ENCODE measurements at regions not wholly inside any gene's neighbourhood (a gene's known extent, or its start where the extent isn't known, plus 50 kb on each side); places are given as distances from the start of the nearest gene placed in this dataset.

DNA sequence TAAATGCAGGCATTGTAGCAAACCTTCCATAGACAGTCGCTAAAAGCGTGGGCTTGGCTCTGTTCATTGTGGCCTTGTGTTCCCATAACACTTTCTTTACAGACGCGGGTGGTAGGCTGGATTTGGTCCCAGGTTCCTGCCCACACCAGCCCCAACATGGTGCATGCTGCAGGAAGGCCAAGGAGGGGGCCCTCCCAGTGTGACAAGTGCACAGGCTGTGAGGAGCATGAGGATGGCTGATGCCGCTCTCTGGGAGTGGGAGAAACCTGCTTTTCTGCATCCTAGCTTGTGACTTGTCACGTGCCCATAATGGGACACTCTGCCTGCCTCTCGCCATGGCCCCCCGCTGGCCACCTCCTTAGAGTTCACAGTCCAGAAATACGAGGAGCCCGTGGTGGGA is 161.8 kb upstream of the B3GAT1 start:
- H3K36me3 ChIP-seq (ENCODE audit: control insufficient read depth, insufficient read depth, low read length) = no peaks in the 10 kb centered on the region
- no peaks in the 10 kb centered on the region for H3K9me3 ChIP-seq (ENCODE audit: control insufficient read depth, insufficient read depth, low read depth, low read length)
- CTCF ChIA-PET = no interaction called here
- intact Hi-C loops (cut with micrococcal nuclease; ENCODE audit: unreplicated experiment) (no loop called here), in situ Hi-C loops (cut with HindIII; ENCODE audit: low pct_unique_long_range_greater_than_20kb, low sequenced_read_pairs) (no loop called here)
- no peak for TF ChIP-seq SIN3A (IDR thresholded peaks at IDR 0.05; ENCODE audit: borderline replicate concordance, insufficient read depth, low read depth, low read length)
- TF ChIP-seq TCF7L2 (IDR thresholded peaks at IDR 0.05; ENCODE audit: low read depth, low read length) = no peak
- TF ChIP-seq CTCF (IDR thresholded peaks at IDR 0.05) = no peak
- TF ChIP-seq, protein P1, sequence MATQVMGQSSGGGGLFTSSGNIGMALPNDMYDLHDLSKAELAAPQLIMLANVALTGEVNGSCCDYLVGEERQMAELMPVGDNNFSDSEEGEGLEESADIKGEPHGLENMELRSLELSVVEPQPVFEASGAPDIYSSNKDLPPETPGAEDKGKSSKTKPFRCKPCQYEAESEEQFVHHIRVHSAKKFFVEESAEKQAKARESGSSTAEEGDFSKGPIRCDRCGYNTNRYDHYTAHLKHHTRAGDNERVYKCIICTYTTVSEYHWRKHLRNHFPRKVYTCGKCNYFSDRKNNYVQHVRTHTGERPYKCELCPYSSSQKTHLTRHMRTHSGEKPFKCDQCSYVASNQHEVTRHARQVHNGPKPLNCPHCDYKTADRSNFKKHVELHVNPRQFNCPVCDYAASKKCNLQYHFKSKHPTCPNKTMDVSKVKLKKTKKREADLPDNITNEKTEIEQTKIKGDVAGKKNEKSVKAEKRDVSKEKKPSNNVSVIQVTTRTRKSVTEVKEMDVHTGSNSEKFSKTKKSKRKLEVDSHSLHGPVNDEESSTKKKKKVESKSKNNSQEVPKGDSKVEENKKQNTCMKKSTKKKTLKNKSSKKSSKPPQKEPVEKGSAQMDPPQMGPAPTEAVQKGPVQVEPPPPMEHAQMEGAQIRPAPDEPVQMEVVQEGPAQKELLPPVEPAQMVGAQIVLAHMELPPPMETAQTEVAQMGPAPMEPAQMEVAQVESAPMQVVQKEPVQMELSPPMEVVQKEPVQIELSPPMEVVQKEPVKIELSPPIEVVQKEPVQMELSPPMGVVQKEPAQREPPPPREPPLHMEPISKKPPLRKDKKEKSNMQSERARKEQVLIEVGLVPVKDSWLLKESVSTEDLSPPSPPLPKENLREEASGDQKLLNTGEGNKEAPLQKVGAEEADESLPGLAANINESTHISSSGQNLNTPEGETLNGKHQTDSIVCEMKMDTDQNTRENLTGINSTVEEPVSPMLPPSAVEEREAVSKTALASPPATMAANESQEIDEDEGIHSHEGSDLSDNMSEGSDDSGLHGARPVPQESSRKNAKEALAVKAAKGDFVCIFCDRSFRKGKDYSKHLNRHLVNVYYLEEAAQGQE (IDR thresholded peaks at IDR 0.05; ENCODE audit: insufficient read depth in 1 of 2, low read depth in 2 of 2, low read length in 1 of 2) = no peak
- no peak for TF ChIP-seq POLR2AphosphoS5 (IDR thresholded peaks at IDR 0.05; ENCODE audit: low read depth, low read length)
- no TSS peak for BruUV-seq (replicated peaks)
- H3K27ac ChIP-seq (ENCODE audit: low read length) = no peak overlapping the region
- H3K4me3 ChIP-seq (ENCODE audit: low read depth in 2 of 2, low read length in 2 of 2) = no peak overlapping the region
- ATAC-seq = no peak
- H3K27me3 ChIP-seq (ENCODE audit: control insufficient read depth, insufficient read depth, low read length) = peaks cover 17% of the 10 kb centered on the region
- no peak for DNase-seq (ENCODE audit: low read depth, low spot score)
- no peaks in the 10 kb centered on the region for H3K4me1 ChIP-seq (ENCODE audit: control insufficient read depth, insufficient read depth, low read length)
- POLR2A ChIA-PET = no interaction called here

DNA sequence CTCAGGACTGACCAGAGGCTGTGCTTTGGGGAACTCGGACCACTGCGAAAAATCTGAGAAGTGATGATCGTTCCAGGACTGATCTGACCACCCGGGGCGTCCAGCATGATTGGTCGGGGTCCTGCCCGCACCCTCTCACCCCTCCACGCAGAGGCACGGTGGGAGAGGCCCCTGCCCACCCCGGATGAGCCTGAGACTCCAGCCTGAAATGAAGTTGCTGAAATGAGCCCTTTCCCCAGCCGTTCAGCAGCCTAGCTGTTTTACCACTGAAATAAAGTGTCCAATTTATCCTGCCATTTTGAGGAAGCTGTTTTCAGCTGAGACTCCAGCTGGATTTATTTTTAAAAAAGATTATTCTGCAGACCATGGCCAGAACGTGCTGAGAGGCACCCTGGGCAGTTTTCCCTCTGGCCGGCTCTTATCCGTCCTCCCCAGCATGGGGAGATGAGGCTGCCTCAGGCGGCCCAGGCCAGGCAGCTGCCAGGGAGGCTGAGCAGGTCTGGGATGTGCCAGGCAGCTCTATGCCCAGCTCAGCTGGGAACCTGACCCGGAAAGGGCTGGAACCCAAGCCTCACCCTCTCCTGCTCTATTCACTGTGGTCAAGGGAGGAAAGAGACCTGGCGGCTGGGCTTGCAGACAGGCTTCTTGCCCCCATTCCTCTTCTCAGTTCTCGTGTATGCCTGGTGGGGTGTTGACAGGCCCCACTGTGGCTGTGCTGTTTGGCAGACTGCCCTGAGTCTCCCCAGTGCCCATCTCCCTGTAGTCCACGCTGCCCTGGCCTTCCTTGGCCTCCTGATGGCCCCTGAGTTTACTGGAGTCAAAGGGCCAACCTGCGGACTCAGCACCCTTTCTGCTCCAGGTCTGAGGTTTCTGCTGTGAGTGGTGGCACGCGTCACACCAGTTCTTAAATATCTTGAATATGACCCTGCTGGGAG is 161.0 kb upstream of the B3GAT1 start:
- DNase-seq (ENCODE audit: low read depth, low spot score) (no peak), ATAC-seq (0 out of 2 replicates have a peak, but pooled peaks have one; percentile 26)
- BruUV-seq (replicated peaks) = no TSS peak
- Histone ChIP-seq H3K9me3 (ENCODE audit: control insufficient read depth, insufficient read depth, low read depth, low read length) (no peaks in the 10 kb centered on the region), H3K4me3 (ENCODE audit: low read depth in 2 of 2, low read length in 2 of 2) (no peak overlapping the region), H3K27me3 (ENCODE audit: control insufficient read depth, insufficient read depth, low read length) (peaks cover 16% of the 10 kb centered on the region), H3K4me1 (ENCODE audit: control insufficient read depth, insufficient read depth, low read length) (no peaks in the 10 kb centered on the region), H3K27ac (ENCODE audit: low read length) (no peak overlapping the region), H3K36me3 (ENCODE audit: control insufficient read depth, insufficient read depth, low read length) (no peaks in the 10 kb centered on the region)
- ChIA-PET CTCF (no interaction called here), POLR2A (no interaction called here)
- intact Hi-C loops (cut with micrococcal nuclease; ENCODE audit: unreplicated experiment) = no loop called here
- no peak for TF ChIP-seq SIN3A (IDR thresholded peaks at IDR 0.05; ENCODE audit: borderline replicate concordance, insufficient read depth, low read depth, low read length)
- TF ChIP-seq, protein P1 (IDR thresholded peaks at IDR 0.05; ENCODE audit: insufficient read depth in 1 of 2, low read depth in 2 of 2, low read length in 1 of 2) = no peak
- TF ChIP-seq TCF7L2 (IDR thresholded peaks at IDR 0.05; ENCODE audit: low read depth, low read length) = no peak
- no peak for TF ChIP-seq POLR2AphosphoS5 (IDR thresholded peaks at IDR 0.05; ENCODE audit: low read depth, low read length)
- no peak for TF ChIP-seq CTCF (IDR thresholded peaks at IDR 0.05)
- in situ Hi-C loops (cut with HindIII; ENCODE audit: low pct_unique_long_range_greater_than_20kb, low sequenced_read_pairs) = no loop called here

Measured in Panc1 (cell line).